AG08396 (cell line): ENCODE measurements at regions not wholly inside any gene's neighbourhood (a gene's known extent, or its start where the extent isn't known, plus 50 kb on each side); places are given as distances from the start of the nearest gene placed in this dataset.
"Not testable (repeated sequence)": the region's sequence is repeated elsewhere in the genome, so short reads cannot be mapped to it uniquely, and the experiment has no call there.

Source experiments
- DNase-seq: peaks from one replicate; pipeline ENCODE4 v3.0.0; 2012; ENCODE audit warnings: low spot score, mixed read lengths

GRCh38 chr2:595141-595815 is 81.9 kb downstream of the TMEM18 start:
- no peak for DNase-seq

DNA sequence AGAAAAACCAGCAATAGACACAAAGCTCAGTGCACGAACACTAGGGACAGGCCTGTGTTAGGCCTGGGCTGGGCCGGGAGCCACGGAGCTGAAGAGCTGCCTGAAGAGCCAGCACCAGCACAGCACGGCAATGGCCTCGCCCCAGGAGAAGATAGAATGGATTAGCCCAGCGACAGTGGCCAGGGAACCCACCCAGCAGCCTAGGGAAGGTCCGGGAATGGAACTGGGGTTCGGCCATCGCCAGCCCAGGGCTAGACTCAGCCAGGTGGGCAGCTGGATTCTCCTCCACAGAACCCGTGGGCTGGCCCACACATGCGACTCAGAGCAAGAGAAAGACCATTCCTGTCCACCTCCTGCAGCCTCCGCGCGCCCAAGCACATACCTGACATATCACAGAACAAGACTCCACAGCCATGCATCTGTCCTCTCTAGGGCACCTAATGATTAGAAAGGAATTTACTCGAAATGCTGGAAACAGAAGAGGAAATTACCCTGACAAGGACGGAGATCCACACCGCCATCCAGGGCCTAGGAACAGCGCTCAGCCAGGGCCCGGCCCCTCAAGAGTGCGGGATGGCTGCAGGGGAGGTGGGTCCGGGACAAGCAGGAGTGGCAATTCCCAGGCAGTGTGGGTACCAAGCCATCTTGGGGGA is 82.8 kb downstream of the TMEM18 start:
- no peak for DNase-seq

DNA sequence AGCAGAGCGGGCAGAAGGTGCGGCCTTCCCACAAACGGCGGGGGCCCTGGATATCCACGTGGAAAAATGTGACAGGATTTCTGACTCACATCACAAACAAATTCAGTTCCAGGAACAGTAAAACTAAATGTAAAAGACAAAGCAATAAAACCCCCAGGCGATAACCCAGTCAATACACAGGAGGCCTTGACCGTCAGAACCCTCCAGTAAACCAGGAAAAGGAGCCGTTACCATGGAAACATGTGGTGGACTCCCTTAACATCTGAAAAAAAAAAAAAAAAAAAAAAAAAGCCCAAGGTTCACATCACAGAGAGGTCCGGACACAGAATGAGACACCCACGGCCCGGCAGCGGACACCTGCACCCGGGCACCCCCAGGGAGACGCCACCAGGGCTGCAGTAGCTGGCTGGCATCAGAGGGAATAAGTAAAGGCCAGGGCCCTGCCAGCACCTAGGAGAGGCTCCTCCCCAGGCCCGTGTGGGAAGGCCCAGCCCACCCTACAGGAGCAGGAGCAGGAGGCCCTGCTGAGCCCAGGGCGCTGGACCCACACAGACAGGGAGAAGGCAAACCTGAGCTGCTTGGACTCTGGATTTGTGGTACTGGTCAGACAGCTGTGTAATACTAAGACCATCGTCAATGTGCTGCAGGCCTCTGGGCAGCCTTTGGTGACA is 83.7 kb downstream of the TMEM18 start:
- no peak for DNase-seq

DNA sequence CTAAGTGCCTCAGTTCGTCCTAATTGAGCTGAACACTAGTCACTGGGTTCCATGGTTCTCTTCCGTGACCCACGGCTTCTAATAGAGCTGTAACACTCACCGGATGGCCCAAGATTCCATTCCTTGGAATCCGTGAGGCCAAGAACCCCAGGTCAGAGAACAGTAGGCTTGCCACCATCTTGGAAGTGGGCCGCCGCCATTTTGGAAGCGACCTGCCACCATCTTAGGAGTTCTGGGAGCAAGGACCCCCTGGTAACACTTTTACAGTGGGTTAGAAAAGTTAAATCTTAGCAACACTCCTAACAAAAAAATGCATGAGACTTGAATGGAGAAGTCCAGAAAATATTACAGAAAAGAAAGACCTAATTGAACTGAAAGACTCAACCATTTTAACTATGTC is 84.5 kb downstream of the TMEM18 start:
- DNase-seq: no peak

DNA sequence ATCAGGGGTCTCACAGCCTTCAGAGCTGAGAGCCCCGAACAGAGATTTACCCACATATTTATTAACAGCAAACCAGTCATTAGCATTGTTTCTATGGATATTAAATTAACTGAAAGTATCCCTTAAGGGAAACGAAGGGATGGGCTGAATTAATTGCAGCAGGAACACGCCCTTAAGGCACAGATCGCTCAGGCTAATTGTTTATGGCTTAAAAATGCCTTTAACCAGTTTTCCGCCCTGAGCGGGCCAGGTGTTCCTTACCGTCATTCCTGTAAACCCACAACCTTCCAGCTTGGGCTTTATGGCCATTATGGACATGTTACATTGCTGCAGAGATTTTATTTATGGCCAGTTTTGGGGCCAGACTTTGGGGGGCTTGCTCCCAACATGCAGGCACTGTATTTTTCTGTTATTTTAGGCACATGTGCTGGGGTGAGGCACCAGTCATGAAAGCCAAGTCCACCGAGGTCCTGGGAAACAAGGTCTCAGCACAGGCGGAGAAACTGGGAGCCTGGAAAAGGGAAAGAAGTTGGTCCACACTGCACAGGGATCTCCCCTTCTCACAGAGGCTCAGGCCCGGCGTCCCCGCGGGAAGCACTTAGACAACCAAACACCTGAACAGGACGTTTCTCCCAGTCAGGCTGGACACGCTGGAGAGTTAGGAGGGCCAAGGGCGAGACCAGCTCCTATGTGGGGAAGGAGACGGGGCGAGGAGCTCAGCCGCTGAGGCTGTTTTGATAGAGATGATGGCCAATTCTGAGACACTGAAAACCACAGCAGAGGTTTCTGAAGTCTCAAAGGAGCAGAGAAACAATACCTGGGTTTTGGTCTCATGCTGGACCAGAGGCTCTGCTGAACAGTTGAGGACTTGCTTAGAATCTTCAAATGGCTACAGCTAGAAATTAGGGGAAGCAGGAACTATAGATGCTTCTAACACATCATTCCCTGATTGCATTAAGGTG is 86.7 kb downstream of the TMEM18 start:
- DNase-seq: no peak

GRCh38 chr2:589281-590130 is 87.7 kb downstream of the TMEM18 start:
- DNase-seq: no peak

GRCh38 chr2:588074-588645 is 89.0 kb downstream of the TMEM18 start:
- no peak for DNase-seq

DNA sequence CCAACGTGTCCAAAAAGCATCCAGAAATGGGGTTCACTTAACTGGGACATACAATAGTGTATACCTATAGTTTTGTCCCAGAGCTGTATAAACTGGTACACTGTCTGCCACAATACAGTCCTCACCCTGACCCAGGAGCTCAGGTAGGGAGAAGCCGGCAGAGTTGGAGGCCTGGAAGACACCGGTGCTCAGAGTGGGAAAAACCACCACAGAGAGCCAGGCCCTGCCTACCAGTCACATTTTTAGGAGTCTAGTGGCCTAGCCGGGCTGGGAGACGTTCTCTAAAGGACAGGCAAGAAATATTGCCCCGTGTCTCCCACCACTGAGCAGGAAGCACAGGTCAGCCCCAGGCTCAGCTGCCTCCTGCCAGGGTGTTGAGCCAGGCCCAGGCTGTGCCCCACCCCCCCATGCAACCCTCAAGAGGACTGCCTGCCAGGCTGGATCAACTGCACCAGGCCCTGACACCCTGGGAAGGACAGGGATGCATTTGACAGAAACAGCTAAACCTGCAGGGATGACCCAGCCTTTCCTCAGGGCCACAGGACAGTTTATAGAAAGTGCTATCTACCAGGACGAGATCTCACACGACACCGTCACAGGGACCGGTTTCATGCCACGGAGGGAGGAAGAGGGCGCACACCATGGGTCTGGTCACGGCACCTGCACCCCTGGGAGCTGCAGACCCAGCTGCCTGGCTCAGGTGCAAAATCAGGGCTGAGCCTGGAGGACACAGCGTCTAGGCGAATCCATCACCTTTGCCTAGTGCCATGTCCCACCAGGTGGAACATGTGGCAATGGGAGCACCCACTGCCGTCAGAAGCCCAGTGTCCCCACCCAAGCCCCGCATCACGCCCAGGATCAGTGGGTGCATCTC is 89.9 kb downstream of the TMEM18 start:
- DNase-seq: no peak

GRCh38 chr2:586641-587076 is 90.5 kb downstream of the TMEM18 start:
- no peak for DNase-seq

GRCh38 chr2:584863-585823 is 92.1 kb downstream of the TMEM18 start:
- no peak for DNase-seq

DNA sequence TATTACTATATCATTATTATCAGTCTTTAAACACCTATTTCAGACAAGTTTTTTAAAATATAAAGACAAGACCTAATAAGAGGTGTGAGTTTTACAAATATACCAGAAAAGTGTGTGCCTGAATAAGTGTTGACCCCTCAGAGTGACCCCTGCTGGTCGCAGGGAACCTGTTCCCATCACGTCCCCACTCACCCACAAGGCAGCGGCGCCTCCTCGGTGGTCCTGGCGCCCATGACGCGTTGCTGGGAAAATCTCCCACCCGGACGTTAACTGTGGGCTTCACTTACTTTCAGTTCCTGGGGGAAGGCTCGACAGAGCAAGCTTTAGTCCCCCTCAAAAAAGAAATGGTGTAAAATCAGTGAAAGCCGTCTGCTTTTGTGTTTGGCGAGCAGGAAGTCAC is 93.5 kb downstream of the TMEM18 start:
- DNase-seq: no peak

DNA sequence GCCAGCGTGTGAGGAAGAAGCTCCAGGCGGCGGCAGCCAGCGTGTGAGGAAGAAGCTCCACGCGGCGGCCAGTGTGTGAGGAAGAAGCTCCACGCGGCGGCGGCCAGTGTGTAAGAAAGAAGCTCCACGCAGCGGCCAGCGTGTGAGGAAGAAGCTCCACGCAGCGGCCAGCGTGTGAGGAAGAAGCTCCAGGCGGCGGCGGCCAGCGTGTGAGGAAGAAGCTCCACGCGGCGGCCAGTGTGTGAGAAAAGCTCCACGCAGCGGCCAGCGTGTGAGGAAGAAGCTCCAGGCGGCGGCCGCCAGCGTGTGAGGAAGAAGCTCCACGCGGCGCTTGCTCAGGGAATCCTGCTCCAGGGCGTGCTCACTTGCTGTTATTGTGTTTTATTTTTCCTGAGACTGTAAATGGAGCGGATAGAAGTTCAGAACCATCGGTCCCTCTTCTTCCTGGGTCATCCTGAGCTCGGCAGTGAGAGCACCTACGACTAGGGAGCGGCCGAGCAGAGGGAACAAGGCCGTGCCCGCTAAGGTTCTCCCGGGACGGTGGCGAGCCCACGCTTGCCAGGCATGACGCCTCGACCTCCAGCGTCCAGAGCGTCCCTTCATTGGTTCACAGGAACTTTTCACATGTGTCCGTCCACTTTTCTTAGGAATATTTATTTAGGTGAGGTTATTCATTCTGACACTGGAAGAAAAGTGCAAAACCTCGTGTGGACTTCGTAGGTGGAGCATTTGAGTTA is 94.2 kb downstream of the TMEM18 start:
- DNase-seq: no peak

DNA sequence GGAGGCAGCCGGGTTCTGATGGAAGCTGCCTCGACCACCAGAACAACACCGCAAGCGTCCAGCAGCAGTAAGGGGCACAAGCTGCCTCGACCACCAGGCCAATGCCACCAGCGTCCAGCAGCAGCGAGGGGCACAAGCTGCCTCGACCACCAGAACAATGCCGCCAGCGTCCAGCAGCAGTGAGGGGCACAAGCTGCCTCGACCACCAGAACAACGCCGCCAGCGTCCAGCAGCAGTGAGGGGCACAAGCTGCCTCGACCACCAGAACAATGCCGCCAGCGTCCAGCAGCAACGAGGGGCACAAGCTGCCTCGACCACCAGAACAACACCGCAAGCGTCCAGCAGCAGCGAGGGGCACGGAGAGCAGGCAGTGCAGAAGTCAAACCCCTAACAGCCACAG is 94.9 kb downstream of the TMEM18 start:
- DNase-seq: not testable (repeated sequence)

DNA sequence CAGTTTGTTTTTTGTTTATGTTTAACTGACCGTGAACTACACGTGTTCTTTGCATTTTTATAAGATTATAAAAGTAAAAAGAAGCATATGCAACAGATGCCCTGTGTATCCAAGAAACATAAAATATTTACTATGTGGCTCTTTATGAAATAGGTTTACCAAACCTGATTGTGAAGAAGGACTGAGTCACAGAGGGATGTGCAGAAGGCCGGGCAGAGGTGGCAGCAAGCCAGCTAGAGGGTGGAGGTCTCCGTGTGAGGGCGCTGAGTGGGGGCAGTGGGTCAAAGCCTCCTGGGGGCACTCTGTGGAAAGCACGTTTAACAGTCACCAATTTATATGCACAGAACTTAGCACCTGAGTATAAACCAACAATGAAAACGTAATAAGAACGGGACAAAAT is 97.2 kb downstream of the TMEM18 start:
- DNase-seq: no peak

- no peak for DNase-seq
Measured at GRCh38 chr2:579351-579886, 97.8 kb downstream of the TMEM18 start.

- DNase-seq: no peak
Measured at GRCh38 chr2:576292-576691, 100.9 kb downstream of the TMEM18 start.

- no peak for DNase-seq
Measured at GRCh38 chr2:575727-576236, 101.4 kb downstream of the TMEM18 start.
